Tibial artery (tissue), 4 donors: ENCODE measurements at regions not wholly inside any gene's neighbourhood (a gene's known extent, or its start where the extent isn't known, plus 50 kb on each side); places are given as distances from the start of the nearest gene placed in this dataset.

Experiments used
- DNase-seq, 2 donors: peaks; one replicate each; pipeline ENCODE4 v3.0.0-alpha.2; 2019
- H3K27ac ChIP-seq, 2 donors: fragments of 200-600 bp; sonication (generic) in 1 of 2; 1 replicate in 1 of 2; 2 replicates in 1 of 2; pipeline ENCODE4 v1.5.1; 2018 to 2019; ENCODE audit warnings: mild to moderate bottlenecking in 1 of 2
- H3K27me3 ChIP-seq, 2 donors: fragments of 200-600 bp; sonication (generic) in 1 of 2; one replicate each; pipeline versions ENCODE4 v1.5.1 to v1.6.0; 2016 to 2019
- H3K36me3 ChIP-seq, 3 donors: fragments of 200-600 bp; sonication (generic) in 2 of 3; one replicate each; pipeline ENCODE4 v1.5.1; 2016 to 2019; ENCODE audit warnings: mild to moderate bottlenecking in 2 of 3
- H3K4me1 ChIP-seq, 4 donors: fragments of 200-600 bp; sonication (generic) in 2 of 4; 1 replicate in 3 of 4; 2 replicates in 1 of 4; pipeline ENCODE4 v1.5.1; 2016 to 2019
- H3K4me3 ChIP-seq, 2 donors: fragments of 200-600 bp; sonication (generic) in 1 of 2; 1 replicate in 1 of 2; 2 replicates in 1 of 2; pipeline ENCODE4 v1.5.1; 2018 to 2019; ENCODE audit warnings: mild to moderate bottlenecking in 2 of 2
- H3K9me3 ChIP-seq, 3 donors: fragments of 200-600 bp; sonication (generic) in 1 of 3; one replicate each; pipeline ENCODE4 v1.5.1; 2016 to 2019
- intact Hi-C: fragments of 100-400 bp; cut with DNase I; formaldehyde crosslinking; loops from one replicate; pipeline ENCODE4 v1.15.0; 2023; ENCODE audit warnings: low total_unique reads
- TF ChIP-seq, protein P1 (sequence below), 2 experiments: fragments of 200-600 bp in 1 of 2; fragments of 450-650 bp in 1 of 2; IDR thresholded peaks; one replicate each; pipeline ENCODE4 v1.5.1; 2017 to 2019; ENCODE audit warnings: antibody characterized with exemption in 2 of 2, mild to moderate bottlenecking in 1 of 2, moderate library complexity in 1 of 2

DNA sequence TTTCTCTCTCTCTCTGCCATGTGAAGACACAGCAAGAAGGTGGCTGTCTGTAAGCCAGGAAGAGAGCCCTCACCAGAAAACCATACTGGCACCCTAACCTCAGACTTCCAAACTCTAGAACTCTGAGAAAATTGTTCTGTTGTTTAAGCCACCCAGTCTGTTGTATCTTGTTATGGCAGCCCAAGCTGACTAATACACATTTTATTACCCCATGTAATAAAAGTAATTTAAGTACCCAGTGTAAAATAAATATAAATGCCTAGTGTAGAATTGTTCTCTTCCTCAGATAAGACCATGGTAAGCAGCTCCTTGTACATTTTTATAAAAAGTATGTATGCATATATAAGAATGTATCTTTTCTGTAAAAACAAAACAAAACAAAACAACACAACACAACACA lies 119.7 kb downstream of the DTL start:
- Histone ChIP-seq H3K27me3 (no peaks in the 10 kb centered on the region), H3K9me3 (no peaks in the 10 kb centered on the region), H3K4me3 (no peak overlapping the region), H3K27ac (no peak overlapping the region), H3K36me3 (no peaks in the 10 kb centered on the region), H3K4me1 (peaks cover 0 to 2% (median 0%) of the 10 kb centered on the region in 4 donors)
- TF ChIP-seq, protein P1, sequence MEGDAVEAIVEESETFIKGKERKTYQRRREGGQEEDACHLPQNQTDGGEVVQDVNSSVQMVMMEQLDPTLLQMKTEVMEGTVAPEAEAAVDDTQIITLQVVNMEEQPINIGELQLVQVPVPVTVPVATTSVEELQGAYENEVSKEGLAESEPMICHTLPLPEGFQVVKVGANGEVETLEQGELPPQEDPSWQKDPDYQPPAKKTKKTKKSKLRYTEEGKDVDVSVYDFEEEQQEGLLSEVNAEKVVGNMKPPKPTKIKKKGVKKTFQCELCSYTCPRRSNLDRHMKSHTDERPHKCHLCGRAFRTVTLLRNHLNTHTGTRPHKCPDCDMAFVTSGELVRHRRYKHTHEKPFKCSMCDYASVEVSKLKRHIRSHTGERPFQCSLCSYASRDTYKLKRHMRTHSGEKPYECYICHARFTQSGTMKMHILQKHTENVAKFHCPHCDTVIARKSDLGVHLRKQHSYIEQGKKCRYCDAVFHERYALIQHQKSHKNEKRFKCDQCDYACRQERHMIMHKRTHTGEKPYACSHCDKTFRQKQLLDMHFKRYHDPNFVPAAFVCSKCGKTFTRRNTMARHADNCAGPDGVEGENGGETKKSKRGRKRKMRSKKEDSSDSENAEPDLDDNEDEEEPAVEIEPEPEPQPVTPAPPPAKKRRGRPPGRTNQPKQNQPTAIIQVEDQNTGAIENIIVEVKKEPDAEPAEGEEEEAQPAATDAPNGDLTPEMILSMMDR (IDR thresholded peaks at IDR 0.05), result no peak
- intact Hi-C loops, result no loop called here
- DNase-seq, result no peak

DNA sequence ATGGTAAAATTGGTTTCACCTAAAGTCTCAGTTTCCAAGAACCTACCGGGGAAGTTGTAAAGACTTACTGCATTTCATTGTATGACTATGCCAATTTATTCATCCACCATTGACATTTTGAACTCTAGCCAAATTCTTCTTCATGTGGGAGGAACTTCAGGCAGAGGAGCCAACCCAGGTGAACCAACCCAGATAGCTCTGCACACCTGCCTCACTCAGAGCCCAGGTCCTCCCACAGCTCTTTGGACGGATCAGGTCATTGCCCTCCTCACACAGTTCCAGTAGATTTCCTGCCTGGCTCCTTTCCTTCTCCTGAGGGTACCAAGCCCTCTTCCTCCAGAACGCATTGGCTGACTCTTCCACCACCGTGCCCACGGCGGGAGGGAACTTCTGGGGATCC lies 121.7 kb downstream of the DTL start:
- Histone ChIP-seq H3K4me1 (peaks cover 0 to 13% (median 2%) of the 10 kb centered on the region in 4 donors), H3K27me3 (no peaks in the 10 kb centered on the region), H3K4me3 (no peak overlapping the region), H3K27ac (no peak overlapping the region), H3K9me3 (no peaks in the 10 kb centered on the region), H3K36me3 (no peaks in the 10 kb centered on the region)
- TF ChIP-seq, protein P1 (IDR thresholded peaks at IDR 0.05), result no peak
- no peak for DNase-seq
- intact Hi-C loops, result no loop called here

DNA sequence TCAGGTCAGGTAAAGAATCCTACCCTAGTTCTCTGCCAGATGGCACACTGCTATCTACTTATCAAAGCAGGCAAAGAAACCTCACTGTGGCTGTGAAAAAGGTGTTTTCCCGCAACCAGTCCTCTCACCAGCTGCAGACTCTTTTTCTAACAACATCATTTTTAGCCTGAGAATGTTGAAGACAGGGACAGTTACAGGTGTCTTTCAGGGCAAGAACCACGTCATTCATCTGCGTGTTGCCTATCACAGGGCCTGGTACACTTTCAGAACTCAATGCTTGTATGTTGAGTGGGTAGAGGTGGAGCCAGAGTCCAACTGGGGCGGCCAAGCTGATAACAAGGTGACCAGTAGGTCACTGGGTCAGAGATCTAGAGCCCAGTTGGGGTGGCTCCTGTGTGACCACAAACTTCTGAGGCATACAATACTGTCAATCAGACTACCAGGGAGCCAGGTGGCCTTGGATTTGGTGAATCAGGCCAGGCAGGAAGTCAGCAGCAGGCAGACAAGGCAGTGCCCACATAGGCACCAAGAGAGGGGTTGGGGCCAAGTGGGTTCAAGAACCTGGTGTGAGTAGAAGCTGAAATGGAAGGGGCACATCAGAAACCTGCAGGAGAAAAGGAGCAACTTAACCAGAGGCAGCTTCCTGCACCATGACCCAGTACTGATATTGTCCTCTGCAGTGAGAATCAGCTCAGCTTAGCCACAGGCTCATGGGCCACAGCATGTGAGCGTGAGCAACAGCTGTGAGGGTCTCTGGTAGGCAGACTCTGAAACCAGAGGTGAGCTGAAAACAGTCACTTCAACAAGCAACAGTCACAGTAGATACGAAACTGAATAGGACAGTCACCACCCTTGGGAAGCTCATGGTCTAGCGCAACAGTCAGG lies 123.6 kb downstream of the DTL start:
- Histone ChIP-seq H3K36me3 (no peaks in the 10 kb centered on the region), H3K27me3 (no peaks in the 10 kb centered on the region), H3K9me3 (no peaks in the 10 kb centered on the region), H3K27ac (no peak overlapping the region), H3K4me1 (peaks cover 0 to 22% (median 8%) of the 10 kb centered on the region in 4 donors), H3K4me3 (no peak overlapping the region)
- DNase-seq, result no peak
- TF ChIP-seq, protein P1 (IDR thresholded peaks at IDR 0.05), result no peak
- intact Hi-C loops, result no loop called here

DNA sequence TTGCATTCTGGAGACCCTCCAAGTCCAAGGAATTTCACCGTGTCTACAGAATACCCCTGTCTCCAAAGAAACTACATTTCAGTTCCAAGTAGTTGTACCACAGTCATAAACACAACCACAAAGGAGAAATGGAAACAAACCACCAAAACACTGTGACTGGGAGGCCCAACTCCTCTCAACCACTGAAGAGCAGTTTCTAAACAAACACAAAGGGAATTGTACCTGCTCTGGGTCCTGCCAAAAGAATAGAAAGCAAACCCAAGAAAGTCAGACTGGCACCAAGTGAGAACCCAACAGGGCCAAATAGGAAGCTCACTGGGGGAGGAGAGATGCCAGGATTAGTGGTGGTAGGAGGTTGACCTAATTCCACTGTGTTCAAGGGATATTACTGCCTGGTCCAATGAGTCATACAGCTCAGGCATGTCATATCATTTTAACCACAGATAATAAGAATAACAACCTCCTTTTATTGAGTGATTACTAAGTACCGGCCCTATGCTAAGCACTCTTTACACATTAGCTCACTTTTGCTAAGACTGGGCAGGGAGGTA lies 123.9 kb upstream of the PPP2R5A start:
- TF ChIP-seq, protein P1 (IDR thresholded peaks at IDR 0.05), result no peak
- Histone ChIP-seq H3K36me3 (no peaks in the 10 kb centered on the region), H3K9me3 (no peaks in the 10 kb centered on the region), H3K27ac (no peak overlapping the region), H3K4me3 (no peak overlapping the region), H3K4me1 (peaks cover 0 to 22% (median 8%) of the 10 kb centered on the region in 4 donors), H3K27me3 (no peaks in the 10 kb centered on the region)
- no peak for DNase-seq
- intact Hi-C loops, result no loop called here

DNA sequence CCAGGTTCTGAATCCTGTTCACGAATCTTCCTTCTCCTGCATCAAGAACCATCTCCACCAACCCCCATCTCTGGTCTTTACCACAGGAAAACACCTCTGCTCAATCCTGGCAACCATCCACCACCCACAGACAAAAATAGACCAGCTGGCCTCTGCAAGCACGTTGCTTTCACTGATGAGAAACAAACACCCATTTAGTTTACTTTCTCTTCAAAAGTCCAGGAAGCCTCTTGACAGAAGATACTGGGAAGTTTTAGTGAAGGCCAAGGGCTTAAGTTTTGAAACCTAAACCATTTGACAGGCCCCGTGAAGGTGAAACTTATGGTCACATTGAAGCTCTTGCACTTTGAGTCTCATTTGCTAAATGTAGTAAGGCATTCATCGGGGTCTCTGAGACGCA lies 122.6 kb upstream of the PPP2R5A start:
- Histone ChIP-seq H3K36me3 (no peaks in the 10 kb centered on the region), H3K4me1 (peaks cover 0 to 31% (median 11%) of the 10 kb centered on the region in 4 donors), H3K27ac (peak overlapping the region in 1 of 2 donors; percentile 23), H3K9me3 (no peaks in the 10 kb centered on the region), H3K4me3 (no peak overlapping the region), H3K27me3 (no peaks in the 10 kb centered on the region)
- DNase-seq, result no peak
- intact Hi-C loops, result no loop called here
- TF ChIP-seq, protein P1 (IDR thresholded peaks at IDR 0.05), result no peak
